ENCODE measurements at regions not wholly inside any gene's neighbourhood (a gene's known extent, or its start where the extent isn't known, plus 50 kb on each side); places are given as distances from the start of the nearest gene placed in this dataset.

DNA sequence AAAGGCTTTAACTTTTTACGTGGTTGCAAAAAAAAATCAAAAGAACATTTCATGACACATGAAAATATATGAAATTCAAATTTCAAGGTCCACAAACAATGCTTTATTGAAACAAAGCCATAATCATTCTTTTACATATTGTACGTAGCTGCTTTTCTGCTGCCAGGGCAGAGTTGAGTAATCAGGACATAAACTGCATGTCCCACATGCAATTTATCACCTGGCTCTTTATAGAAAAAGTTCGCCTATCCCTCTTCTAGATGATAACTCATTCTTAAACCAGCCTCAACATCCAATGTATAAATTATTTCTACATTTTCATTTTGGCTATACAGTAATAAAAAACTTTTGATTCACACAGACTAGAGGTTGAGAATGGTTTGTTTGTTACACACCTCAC, 154.9 kb downstream of the AXIN2 start:
- CTCF ChIA-PET: interaction anchor here (0.7 kb wide), 1 partner anchor 208 kb away, joined by 10 read pairs; no protein-coding TSS in a partner anchor
- no peak for TF ChIP-seq FOXM1 (IDR thresholded peaks at IDR 0.05; ENCODE audit: borderline replicate concordance)
- no peak for TF ChIP-seq ZNF384 (IDR thresholded peaks at IDR 0.05)
- TF ChIP-seq FOXK2 (IDR thresholded peaks at IDR 0.05): no peak
- no peak for TF ChIP-seq NFRKB (IDR thresholded peaks at IDR 0.05)
- no peak for TF ChIP-seq SP1 (IDR thresholded peaks at IDR 0.05)
- no peak for TF ChIP-seq BHLHE40 (IDR thresholded peaks at IDR 0.05; ENCODE audit: borderline replicate concordance)
- TF ChIP-seq HDGF (IDR thresholded peaks at IDR 0.05; ENCODE audit: borderline replicate concordance): no peak
- no peak for TF ChIP-seq ELF4 (IDR thresholded peaks at IDR 0.05)
- TF ChIP-seq FOXA1 (IDR thresholded peaks at IDR 0.05): no peak
- TF ChIP-seq, protein P1, sequence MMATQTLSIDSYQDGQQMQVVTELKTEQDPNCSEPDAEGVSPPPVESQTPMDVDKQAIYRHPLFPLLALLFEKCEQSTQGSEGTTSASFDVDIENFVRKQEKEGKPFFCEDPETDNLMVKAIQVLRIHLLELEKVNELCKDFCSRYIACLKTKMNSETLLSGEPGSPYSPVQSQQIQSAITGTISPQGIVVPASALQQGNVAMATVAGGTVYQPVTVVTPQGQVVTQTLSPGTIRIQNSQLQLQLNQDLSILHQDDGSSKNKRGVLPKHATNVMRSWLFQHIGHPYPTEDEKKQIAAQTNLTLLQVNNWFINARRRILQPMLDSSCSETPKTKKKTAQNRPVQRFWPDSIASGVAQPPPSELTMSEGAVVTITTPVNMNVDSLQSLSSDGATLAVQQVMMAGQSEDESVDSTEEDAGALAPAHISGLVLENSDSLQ (IDR thresholded peaks at IDR 0.05): no peak
- TF ChIP-seq L3MBTL2 (conservative IDR thresholded peaks at IDR 0.05): no peak
- no peak for TF ChIP-seq ARNT (IDR thresholded peaks at IDR 0.05)
- no peak for TF ChIP-seq LEF1 (IDR thresholded peaks at IDR 0.05; ENCODE audit: borderline replicate concordance)
- no peak for TF ChIP-seq TARDBP (IDR thresholded peaks at IDR 0.05)
- no peak for DNase-seq (ENCODE audit: extremely low spot score)

DNA sequence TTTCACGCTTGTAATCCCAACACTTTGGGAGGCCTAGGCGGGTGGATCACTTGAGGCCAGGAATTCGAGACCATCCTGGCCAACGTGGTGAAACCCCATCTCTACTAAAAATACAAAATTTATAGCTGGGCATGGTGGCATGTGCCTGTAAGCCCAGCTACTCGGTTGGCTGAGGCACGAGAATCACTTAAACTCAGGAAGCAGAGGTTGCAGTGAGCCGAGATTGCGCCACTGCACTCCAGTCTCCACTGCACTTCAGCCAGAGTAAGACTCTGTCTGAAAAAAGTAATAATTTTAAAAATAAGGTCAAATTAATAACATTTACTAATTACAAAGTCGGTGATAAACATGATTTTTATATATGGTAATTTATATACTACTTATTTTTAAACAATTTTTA, 155.9 kb downstream of the AXIN2 start:
- DNase-seq (ENCODE audit: extremely low spot score): no peak
- CTCF ChIA-PET: no interaction called here
- no peak for TF ChIP-seq BHLHE40 (IDR thresholded peaks at IDR 0.05; ENCODE audit: borderline replicate concordance)
- no peak for TF ChIP-seq TARDBP (IDR thresholded peaks at IDR 0.05)
- TF ChIP-seq NFRKB (IDR thresholded peaks at IDR 0.05): no peak
- no peak for TF ChIP-seq SP1 (IDR thresholded peaks at IDR 0.05)
- no peak for TF ChIP-seq FOXM1 (IDR thresholded peaks at IDR 0.05; ENCODE audit: borderline replicate concordance)
- TF ChIP-seq ZNF384 (IDR thresholded peaks at IDR 0.05): no peak
- TF ChIP-seq, protein P1 (IDR thresholded peaks at IDR 0.05): no peak
- no peak for TF ChIP-seq FOXA1 (IDR thresholded peaks at IDR 0.05)
- TF ChIP-seq ELF4 (IDR thresholded peaks at IDR 0.05): no peak
- no peak for TF ChIP-seq LEF1 (IDR thresholded peaks at IDR 0.05; ENCODE audit: borderline replicate concordance)
- TF ChIP-seq ARNT (IDR thresholded peaks at IDR 0.05): no peak
- POLR2A ChIA-PET: no interaction called here

More for the DNA sequence above, 154.9 kb downstream of the AXIN2 start:
- POLR2A ChIA-PET: no interaction called here

DNA sequence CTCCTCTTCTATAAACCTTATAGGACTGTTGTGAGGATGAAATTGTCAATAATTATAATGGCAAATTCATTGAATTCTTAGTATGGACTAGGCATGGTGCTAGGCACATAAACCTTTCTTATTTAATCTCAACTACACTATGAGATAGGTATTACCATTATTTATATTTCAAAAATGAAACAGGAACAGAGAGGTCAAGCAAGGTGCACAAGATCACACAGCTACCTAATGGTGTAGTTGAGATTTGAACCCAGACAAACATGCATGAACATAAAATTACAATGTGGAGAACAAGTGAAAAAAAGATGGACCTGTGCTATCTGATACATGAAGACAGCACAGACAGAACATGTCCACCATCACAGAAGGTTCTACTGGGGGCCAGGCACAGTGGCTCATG, 156.7 kb downstream of the AXIN2 start:
- no peak for TF ChIP-seq TARDBP (IDR thresholded peaks at IDR 0.05)
- TF ChIP-seq ZNF384 (IDR thresholded peaks at IDR 0.05): no peak
- TF ChIP-seq LEF1 (IDR thresholded peaks at IDR 0.05; ENCODE audit: borderline replicate concordance): no peak
- no peak for TF ChIP-seq L3MBTL2 (conservative IDR thresholded peaks at IDR 0.05)
- no peak for TF ChIP-seq SP1 (IDR thresholded peaks at IDR 0.05)
- no peak for TF ChIP-seq FOXM1 (IDR thresholded peaks at IDR 0.05; ENCODE audit: borderline replicate concordance)
- no peak for TF ChIP-seq SUZ12 (IDR thresholded peaks at IDR 0.05)
- ChIA-PET POLR2A (no interaction called here), CTCF (no interaction called here)
- no peak for DNase-seq (ENCODE audit: extremely low spot score)

DNA sequence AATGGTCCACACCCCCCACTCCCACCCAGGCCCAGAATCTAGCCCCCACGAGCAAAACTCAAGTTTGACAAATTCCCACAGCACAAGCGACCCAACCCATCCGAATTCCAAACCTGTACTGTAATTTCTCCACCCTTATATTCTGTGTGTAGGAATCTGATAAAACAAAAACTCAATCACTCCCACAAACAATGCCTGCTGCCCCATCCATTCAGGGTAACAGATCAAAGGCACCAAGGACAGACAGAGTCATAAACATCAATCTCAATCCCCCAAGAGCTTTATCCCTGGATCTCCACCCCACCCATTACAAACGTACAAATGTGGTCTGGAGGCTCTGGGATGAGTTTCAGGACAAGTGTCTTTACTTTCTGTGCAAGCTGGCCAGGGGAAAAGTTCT, 157.8 kb downstream of the AXIN2 start:
- ChIA-PET CTCF (interaction anchor here (1.0 kb wide), 1 partner anchor 109 kb away, joined by 3 read pairs; no protein-coding TSS in a partner anchor), POLR2A (no interaction called here)
- TF ChIP-seq LEF1 (IDR thresholded peaks at IDR 0.05; ENCODE audit: borderline replicate concordance) (no peak), NFRKB (IDR thresholded peaks at IDR 0.05) (no peak), CTBP1 (IDR thresholded peaks at IDR 0.05; ENCODE audit: borderline replicate concordance) (no peak), HDGF (IDR thresholded peaks at IDR 0.05; ENCODE audit: borderline replicate concordance) (no peak), SP1 (IDR thresholded peaks at IDR 0.05) (no peak)
- TF ChIP-seq, protein P1 (IDR thresholded peaks at IDR 0.05): no peak
- no peak for DNase-seq (ENCODE audit: extremely low spot score)

DNA sequence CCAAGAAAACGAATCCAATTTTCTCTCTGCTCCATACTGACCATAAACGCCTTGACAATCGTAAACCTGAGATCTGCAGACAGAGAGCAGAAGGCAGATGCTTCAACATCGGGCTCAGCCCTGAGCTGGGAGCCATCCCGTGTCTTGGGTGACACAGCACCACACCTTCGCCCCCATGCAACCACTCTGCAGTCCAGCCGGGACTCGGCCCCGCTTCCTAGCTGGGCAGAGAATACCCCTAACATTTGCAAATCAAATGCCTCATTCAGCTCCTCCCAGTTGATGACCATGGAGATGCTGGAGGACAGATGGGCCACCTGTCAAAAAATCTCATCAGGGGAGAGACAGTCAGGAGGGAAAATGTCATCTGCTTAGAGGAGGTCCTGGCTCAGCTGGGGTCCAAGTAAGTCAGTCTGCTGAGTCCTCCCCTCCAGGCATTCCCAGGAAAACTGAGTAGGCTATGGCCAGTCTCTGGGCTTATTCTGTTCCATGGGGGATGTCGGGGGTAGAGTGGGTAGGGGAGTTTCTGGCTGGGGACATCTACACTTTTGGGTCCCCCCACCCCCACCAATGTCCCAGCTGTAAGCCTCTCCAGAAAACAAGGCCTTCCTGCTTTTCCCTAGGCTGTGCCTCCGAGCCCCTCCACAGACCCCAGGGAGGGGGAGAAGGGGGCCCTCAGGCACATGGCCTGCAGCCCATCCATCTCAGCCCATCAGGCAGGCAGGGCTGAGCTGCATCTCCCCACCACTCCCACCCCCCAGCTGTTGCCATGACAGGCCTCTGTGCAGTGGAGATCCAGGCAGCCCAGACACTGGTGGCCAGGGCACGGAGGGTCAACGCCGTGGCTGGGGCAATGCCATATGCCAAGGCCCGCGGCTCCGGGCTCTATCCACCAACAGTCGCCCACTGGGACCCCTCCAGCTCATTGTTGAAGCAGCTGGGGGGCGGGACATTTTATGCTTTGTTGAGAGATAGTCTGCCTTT, 158.6 kb downstream of the AXIN2 start:
- POLR2A ChIA-PET: no interaction called here
- TF ChIP-seq HDGF (IDR thresholded peaks at IDR 0.05; ENCODE audit: borderline replicate concordance) (no peak), FOXA1 (IDR thresholded peaks at IDR 0.05) (no peak), SUZ12 (IDR thresholded peaks at IDR 0.05) (no peak), ZNF384 (IDR thresholded peaks at IDR 0.05) (no peak), SP1 (IDR thresholded peaks at IDR 0.05) (no peak), ELF4 (IDR thresholded peaks at IDR 0.05) (no peak), LEF1 (IDR thresholded peaks at IDR 0.05; ENCODE audit: borderline replicate concordance) (no peak), FOXM1 (IDR thresholded peaks at IDR 0.05; ENCODE audit: borderline replicate concordance) (no peak), TARDBP (IDR thresholded peaks at IDR 0.05) (no peak), ARNT (IDR thresholded peaks at IDR 0.05) (no peak), BHLHE40 (IDR thresholded peaks at IDR 0.05; ENCODE audit: borderline replicate concordance) (no peak), L3MBTL2 (conservative IDR thresholded peaks at IDR 0.05) (no peak), CTBP1 (IDR thresholded peaks at IDR 0.05; ENCODE audit: borderline replicate concordance) (no peak)
- TF ChIP-seq, protein P1 (IDR thresholded peaks at IDR 0.05): no peak
- no peak for DNase-seq (ENCODE audit: extremely low spot score)
- CTCF ChIA-PET: interaction anchor here (1.0 to 1.3 kb wide), 2 partner anchors 108 kb away, joined by 3 read pairs; no protein-coding TSS in a partner anchor

Measured in HEK293T (cell line).